Body of pancreas (tissue), 4 donors: ENCODE measurements at regions not wholly inside any gene's neighbourhood (a gene's known extent, or its start where the extent isn't known, plus 50 kb on each side); places are given as distances from the start of the nearest gene placed in this dataset.

ENCODE experiments used
- ATAC-seq: fragments of 150-250 bp; one replicate; pipeline ENCODE4 v1.9.1; 2016
- DNase-seq, 4 donors: peaks; one replicate each; pipeline ENCODE4 v3.0.0-alpha.2; 2019
- H3K27ac ChIP-seq, 4 donors: fragments of 200-600 bp; sonication (generic); 1 replicate in 3 of 4; 2 replicates in 1 of 4; pipeline versions ENCODE4 v1.5.1 to v1.6.1; 2016 to 2019; ENCODE audit warnings: mild to moderate bottlenecking in 1 of 4, mixed read lengths in 1 of 4, moderate library complexity in 1 of 4
- H3K27me3 ChIP-seq, 2 donors: fragments of 200-600 bp; sonication (generic); one replicate each; pipeline ENCODE4 v1.6.0; 2016; ENCODE audit warnings: mild to moderate bottlenecking in 1 of 2
- H3K36me3 ChIP-seq, 2 donors: fragments of 200-600 bp; sonication (generic); replicated peaks in 1 of 2; 2 replicates each; pipeline ENCODE4 v1.5.1; 2016; ENCODE audit warnings: low read depth in 2 of 2; ENCODE audit not compliant: insufficient read depth in 1 of 2
- H3K4me1 ChIP-seq: fragments of 200-600 bp; sonication (generic); one replicate; pipeline ENCODE4 v1.6.0; 2016
- H3K4me3 ChIP-seq, 2 donors: fragments of 200-600 bp; sonication (generic); 1 replicate in 1 of 2; 2 replicates in 1 of 2; pipeline ENCODE4 v1.5.1; 2016 to 2019
- H3K9me3 ChIP-seq, 3 donors: fragments of 200-600 bp; sonication (generic); 1 replicate in 2 of 3; 2 replicates in 1 of 3; pipeline ENCODE4 v1.5.1; 2016
- CTCF ChIP-seq, 7 experiments: fragments of 450-650 bp in 4 of 7; fragments of 200-600 bp in 3 of 7; sonication (generic) in 3 of 7; IDR thresholded peaks; one replicate each; pipeline ENCODE4 v1.5.1; 2016 to 2019; ENCODE audit warnings: antibody characterized with exemption in 7 of 7
- POLR2A ChIP-seq, 3 donors: fragments of 450-650 bp; IDR thresholded peaks; one replicate each; pipeline ENCODE4 v1.6.1; 2016; ENCODE audit warnings: antibody characterized with exemption in 3 of 3, mild to moderate bottlenecking in 2 of 3
- WGBS, 2 donors: methylation state at CpG; one replicate each; pipeline ENCODE4 v1.1.5; 2017; 5-methylcytosine and 5-hydroxymethylcytosine counted together
- intact Hi-C: fragments of 100-400 bp; cut with DNase I; formaldehyde crosslinking; loops from one replicate; pipeline ENCODE4 v1.15.1; 2023

GRCh38 chr20:21033817-21034216 is 72.3 kb downstream of the LINC00237 start:
- no peak for TF ChIP-seq CTCF (IDR thresholded peaks at IDR 0.05)
- TF ChIP-seq POLR2A (IDR thresholded peaks at IDR 0.05) = no peak
- intact Hi-C loops = no loop called here
- no peak for DNase-seq
- Histone ChIP-seq H3K9me3 (no peaks in the 10 kb centered on the region), H3K36me3 (no peaks in the 10 kb centered on the region), H3K4me1 (no peaks in the 10 kb centered on the region), H3K27me3 (no peaks in the 10 kb centered on the region), H3K4me3 (no peak overlapping the region), H3K27ac (no peak overlapping the region)
- ATAC-seq = no peak
- 73 to 77% methylated on average over 9 of the region's 9 CpGs for WGBS, 2 donors

GRCh38 chr20:21031666-21032065 is 74.5 kb downstream of the LINC00237 start:
- intact Hi-C loops = no loop called here
- Histone ChIP-seq H3K9me3 (no peaks in the 10 kb centered on the region), H3K27ac (no peak overlapping the region), H3K4me3 (no peak overlapping the region), H3K4me1 (no peaks in the 10 kb centered on the region), H3K27me3 (no peaks in the 10 kb centered on the region), H3K36me3 (no peaks in the 10 kb centered on the region)
- no peak for TF ChIP-seq CTCF (IDR thresholded peaks at IDR 0.05)
- no peak for TF ChIP-seq POLR2A (IDR thresholded peaks at IDR 0.05)
- ATAC-seq = no peak
- WGBS, 2 donors = 15 to 23% methylated on average over 1 of the region's 1 CpG
- no peak for DNase-seq

- Histone ChIP-seq H3K27me3 (no peaks in the 10 kb centered on the region), H3K36me3 (no peaks in the 10 kb centered on the region), H3K4me3 (no peak overlapping the region), H3K9me3 (no peaks in the 10 kb centered on the region), H3K27ac (no peak overlapping the region), H3K4me1 (no peaks in the 10 kb centered on the region)
- no peak for DNase-seq
- intact Hi-C loops = no loop called here
- TF ChIP-seq POLR2A (IDR thresholded peaks at IDR 0.05) = no peak
- TF ChIP-seq CTCF (IDR thresholded peaks at IDR 0.05) = no peak
- 77 to 80% methylated on average over 3 of the region's 3 CpGs for WGBS, 2 donors
- ATAC-seq = no peak
Observed at GRCh38 chr20:21029341-21029740, 76.8 kb downstream of the LINC00237 start.

- H3K4me1 ChIP-seq = no peaks in the 10 kb centered on the region
- no peak overlapping the region for H3K4me3 ChIP-seq
- DNase-seq (no peak), ATAC-seq (no peak)
- no peaks in the 10 kb centered on the region for H3K9me3 ChIP-seq
- no peak overlapping the region for H3K27ac ChIP-seq
- intact Hi-C loops = no loop called here
- 47 to 69% methylated on average over 4 of the region's 4 CpGs for WGBS, 2 donors
- H3K27me3 ChIP-seq = no peaks in the 10 kb centered on the region
- H3K36me3 ChIP-seq = no peaks in the 10 kb centered on the region
- no peak for TF ChIP-seq POLR2A (IDR thresholded peaks at IDR 0.05)
- TF ChIP-seq CTCF (IDR thresholded peaks at IDR 0.05) = no peak
Observed at GRCh38 chr20:21028921-21029320, 77.2 kb downstream of the LINC00237 start.

GRCh38 chr20:21028436-21028835 is 77.7 kb downstream of the LINC00237 start:
- DNase-seq = no peak
- H3K27me3 ChIP-seq = no peaks in the 10 kb centered on the region
- TF ChIP-seq POLR2A (IDR thresholded peaks at IDR 0.05) (no peak), CTCF (IDR thresholded peaks at IDR 0.05) (no peak)
- no peaks in the 10 kb centered on the region for H3K4me1 ChIP-seq
- H3K4me3 ChIP-seq = no peak overlapping the region
- intact Hi-C loops = no loop called here
- 21 to 24% methylated on average over 3 of the region's 3 CpGs for WGBS, 2 donors
- H3K9me3 ChIP-seq = no peaks in the 10 kb centered on the region
- ATAC-seq = no peak
- H3K36me3 ChIP-seq = no peaks in the 10 kb centered on the region
- no peak overlapping the region for H3K27ac ChIP-seq
